Renal pelvis (tissue), 1 donor: ENCODE measurements at regions not wholly inside any gene's neighbourhood (a gene's known extent, or its start where the extent isn't known, plus 50 kb on each side); places are given as distances from the start of the nearest gene placed in this dataset.

Source experiments
- DNase-seq: peaks from one replicate; pipeline ENCODE4 v3.0.0-alpha.2; 2013

- DNase-seq: no peak
Measured at GRCh38 chr4:11919316-11919715, 490.6 kb upstream of the HS3ST1 start.

- DNase-seq: no peak
Measured at GRCh38 chr4:11914406-11914805, 485.7 kb upstream of the HS3ST1 start.

- no peak for DNase-seq
Measured at GRCh38 chr4:11912886-11913285, 484.2 kb upstream of the HS3ST1 start.

- DNase-seq: no peak
Measured at GRCh38 chr4:11910812-11911211, 482.1 kb upstream of the HS3ST1 start.

GRCh38 chr4:11908712-11909111, 480.0 kb upstream of the HS3ST1 start:
- no peak for DNase-seq

GRCh38 chr4:11908205-11908604, 479.5 kb upstream of the HS3ST1 start:
- no peak for DNase-seq

- DNase-seq: no peak
Measured at GRCh38 chr4:11904846-11905739, 476.4 kb upstream of the HS3ST1 start.

- peak; percentile 29 for DNase-seq
Measured at GRCh38 chr4:11904117-11904535, 475.4 kb upstream of the HS3ST1 start.

- no peak for DNase-seq
Measured at GRCh38 chr4:11901089-11901488, 472.4 kb upstream of the HS3ST1 start.

GRCh38 chr4:11900359-11900758, 471.7 kb upstream of the HS3ST1 start:
- no peak for DNase-seq

- DNase-seq: no peak
Measured at GRCh38 chr4:11898796-11899195, 470.1 kb upstream of the HS3ST1 start.

GRCh38 chr4:11895766-11896165, 467.1 kb upstream of the HS3ST1 start:
- no peak for DNase-seq

GRCh38 chr4:11894977-11895376, 466.3 kb upstream of the HS3ST1 start:
- DNase-seq: no peak

GRCh38 chr4:11894221-11894620, 465.5 kb upstream of the HS3ST1 start:
- no peak for DNase-seq

- no peak for DNase-seq
Measured at GRCh38 chr4:11889099-11889498, 460.4 kb upstream of the HS3ST1 start.

- DNase-seq: no peak
Measured at GRCh38 chr4:11881947-11882346, 453.3 kb upstream of the HS3ST1 start.

- DNase-seq: no peak
Measured at GRCh38 chr4:11881364-11881763, 452.7 kb upstream of the HS3ST1 start.

GRCh38 chr4:11878241-11878640, 449.5 kb upstream of the HS3ST1 start:
- no peak for DNase-seq

GRCh38 chr4:11876104-11876503, 447.4 kb upstream of the HS3ST1 start:
- DNase-seq: no peak

GRCh38 chr4:11869191-11869870, 440.6 kb upstream of the HS3ST1 start:
- DNase-seq: no peak

- no peak for DNase-seq
Measured at GRCh38 chr4:11866391-11866790, 437.7 kb upstream of the HS3ST1 start.

- DNase-seq: no peak
Measured at GRCh38 chr4:11860996-11861395, 432.3 kb upstream of the HS3ST1 start.

GRCh38 chr4:11857881-11858280, 429.2 kb upstream of the HS3ST1 start:
- DNase-seq: no peak
